D341Med (cell line): ENCODE measurements at regions not wholly inside any gene's neighbourhood (a gene's known extent, or its start where the extent isn't known, plus 50 kb on each side); places are given as distances from the start of the nearest gene placed in this dataset.

Experiments
- DNase-seq: peaks from one replicate; pipeline ENCODE4 v3.0.0; 2012; ENCODE audit warnings: low spot score

DNA sequence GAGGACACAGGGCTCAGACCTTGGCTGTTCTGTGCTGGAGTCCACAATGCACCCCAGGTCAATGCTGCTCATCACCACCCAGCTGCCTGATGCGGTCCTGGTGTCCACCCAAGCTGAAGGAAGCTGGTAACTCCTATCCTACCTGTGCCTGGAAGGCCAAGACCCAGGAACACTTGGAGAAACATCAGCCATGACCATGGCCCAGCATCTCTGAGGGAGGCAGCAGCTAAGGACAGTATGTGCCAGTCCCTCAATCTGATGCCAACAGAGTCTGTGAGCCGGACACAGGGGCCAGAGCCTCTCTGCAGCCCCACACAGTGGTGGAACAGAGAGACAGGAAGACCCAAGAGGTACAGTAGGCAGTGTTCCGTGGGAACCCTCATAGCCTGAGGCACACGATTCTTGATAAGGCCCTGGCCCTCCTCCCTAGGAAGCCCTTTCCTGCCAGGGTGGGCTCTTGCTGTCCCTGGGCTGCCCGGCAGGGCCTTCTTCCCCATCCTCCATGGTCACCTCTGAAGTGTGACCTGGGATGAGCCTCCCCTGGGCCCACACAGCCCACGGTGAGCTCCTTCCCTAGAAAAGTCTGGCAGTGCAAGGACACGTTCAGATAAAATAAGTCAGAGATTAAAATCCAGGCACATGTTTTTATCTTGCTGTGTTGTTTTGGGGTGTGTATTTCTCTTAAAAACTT, 170.7 kb downstream of the THBS2 start:
- DNase-seq, result no peak

DNA sequence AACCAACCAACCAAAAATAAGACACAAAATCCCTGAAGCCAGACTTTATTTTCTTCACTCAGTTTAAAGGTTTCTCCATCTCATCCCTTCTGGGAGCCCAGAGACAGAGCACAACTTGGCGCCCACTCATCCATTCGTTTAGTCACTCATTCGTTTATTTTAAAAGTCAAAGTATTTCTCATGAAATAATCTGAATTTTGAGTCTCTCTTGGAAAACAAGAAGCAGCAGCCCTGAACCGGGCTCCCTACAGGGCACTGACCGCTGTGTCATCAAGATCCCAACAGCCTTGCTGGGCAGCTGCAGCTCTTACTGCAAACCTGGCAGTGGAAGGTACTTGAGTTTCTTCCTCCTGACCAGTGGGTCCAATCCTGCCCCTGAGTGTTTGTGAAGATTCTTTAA, 171.6 kb downstream of the THBS2 start:
- no peak for DNase-seq

DNA sequence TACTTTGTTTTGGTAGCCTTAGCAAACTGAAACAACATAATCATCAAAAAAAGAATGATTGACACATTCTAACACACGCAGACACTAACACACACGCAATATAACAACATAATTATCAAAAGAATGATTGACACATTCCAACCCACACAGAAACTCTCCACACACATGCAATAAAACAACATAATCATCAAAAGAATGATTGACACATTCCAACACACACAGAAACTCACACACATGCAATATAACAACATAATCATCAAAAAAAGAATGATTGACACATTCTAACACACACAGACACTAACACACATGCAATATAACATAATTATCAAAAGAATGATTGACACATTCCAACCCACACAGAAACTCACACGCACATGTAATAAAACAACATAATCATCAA, 172.4 kb downstream of the THBS2 start:
- DNase-seq, result no peak

DNA sequence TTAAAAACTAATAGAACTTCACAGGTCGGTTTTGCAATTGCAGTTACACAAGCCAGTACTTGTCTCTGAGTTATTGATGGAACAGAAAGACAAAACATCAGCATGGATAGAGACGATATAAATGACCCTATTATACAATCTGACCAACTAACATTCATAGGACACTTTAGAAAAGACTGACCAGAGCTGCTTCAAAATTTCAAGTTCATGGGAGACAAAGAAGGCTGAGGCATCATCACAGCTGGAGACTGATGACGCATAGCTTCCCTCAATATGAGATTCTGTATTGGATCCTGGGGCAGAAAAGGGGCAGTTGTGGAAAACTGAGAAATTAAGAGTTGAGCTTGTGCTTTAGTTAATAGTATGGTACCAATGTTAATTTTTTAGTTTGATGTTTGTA, 174.0 kb downstream of the THBS2 start:
- no peak for DNase-seq

DNA sequence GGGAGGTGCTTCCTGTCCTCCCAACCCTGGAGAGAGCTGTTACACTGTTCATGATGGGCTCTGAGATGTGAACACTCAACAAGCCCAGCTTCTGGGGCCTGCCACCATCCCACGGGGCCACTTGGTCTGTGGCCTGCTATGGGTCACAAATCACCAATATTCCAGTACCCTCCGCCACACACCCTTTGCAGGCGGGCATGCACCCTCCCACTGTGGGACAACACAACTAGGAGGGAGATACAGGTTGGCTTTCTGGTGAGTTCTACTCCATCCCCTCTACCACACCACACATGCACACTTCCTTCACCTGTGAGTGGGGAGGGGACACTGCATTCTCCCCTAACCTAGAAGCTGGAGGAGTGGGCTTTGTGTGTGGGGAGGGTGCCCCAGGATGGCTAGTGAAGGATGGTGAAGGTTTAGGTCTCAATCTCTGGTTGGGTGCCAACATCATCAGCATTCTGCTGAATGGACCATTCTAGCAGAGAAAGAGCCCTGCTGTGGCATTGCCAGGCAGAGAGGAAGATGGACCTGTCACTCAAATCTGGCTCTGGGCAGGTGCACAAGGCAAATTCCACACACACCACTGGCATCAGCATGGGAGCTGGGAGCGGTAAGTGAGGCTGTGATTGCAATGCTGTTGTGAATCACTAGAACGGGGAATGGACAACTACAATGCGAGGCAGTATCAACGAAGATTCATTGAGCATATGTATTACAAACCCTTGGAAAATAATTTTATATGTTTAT, 175.1 kb downstream of the THBS2 start:
- DNase-seq, result no peak

DNA sequence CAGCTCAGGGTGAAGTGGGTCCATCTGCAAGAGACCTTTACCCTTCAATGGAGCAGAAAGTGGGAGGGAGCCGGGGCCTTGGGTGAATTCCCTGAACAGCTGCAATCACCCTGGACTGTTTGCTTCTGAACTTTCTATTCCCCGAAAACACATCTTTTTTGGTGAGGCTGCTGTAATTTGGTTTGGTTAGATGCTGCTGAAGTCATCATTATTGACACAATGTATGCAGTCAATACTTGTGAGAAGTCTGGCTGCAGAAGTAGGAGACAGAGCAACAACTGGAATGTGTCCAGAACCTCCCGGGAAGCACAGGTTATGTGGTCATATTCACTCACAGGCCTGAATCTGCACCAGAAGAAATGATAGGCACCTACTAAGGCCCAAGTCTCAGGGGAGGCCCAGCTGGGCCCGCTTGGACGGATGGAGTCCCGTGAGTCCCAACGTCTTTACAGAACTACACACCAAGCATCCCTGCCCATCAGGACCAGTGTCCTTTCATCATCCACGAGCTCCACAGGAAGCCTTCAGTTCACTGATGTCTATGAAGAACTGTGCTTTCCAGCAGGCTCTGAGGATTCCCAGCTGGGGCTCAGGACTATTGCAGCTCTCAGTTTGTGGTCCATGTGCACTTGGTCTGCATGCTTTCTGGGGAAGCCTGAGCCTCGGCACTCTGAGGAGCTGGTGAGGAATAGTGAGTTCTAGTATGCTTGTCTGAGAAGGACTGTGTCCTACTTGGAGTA, 177.6 kb downstream of the THBS2 start:
- DNase-seq, result no peak

DNA sequence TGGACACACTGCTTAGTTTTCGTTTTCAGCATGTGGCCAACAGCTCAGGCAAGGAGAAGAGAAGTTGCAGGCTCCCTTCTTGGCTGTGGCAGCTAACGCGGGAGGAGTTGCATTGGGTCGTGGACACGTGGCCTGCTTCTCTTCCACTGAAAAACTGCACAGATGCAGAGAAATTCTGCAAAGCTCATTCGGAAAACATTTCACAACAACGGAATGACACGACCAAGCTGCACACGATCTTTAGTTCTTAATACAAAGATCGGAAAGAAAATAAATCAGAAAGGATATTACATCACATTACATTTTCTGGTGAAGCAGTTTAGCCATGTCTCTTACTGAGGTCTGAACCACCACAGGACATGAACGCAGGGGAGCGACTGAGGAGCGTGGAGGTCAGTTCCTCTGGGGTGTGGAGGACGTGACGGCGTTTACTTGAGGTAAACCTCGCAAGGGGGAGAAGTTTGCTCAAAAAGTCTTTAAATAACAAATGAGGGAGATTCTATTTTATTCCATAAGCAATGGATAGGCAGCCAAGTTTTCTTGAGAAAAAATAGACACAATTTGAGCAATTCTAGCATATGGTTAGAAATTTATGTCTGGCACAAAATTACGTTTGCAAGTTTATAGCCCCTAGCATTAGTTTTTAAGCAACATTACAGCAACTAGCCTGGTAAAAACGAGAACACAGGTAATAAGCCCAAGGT, 178.3 kb downstream of the THBS2 start:
- no peak for DNase-seq

DNA sequence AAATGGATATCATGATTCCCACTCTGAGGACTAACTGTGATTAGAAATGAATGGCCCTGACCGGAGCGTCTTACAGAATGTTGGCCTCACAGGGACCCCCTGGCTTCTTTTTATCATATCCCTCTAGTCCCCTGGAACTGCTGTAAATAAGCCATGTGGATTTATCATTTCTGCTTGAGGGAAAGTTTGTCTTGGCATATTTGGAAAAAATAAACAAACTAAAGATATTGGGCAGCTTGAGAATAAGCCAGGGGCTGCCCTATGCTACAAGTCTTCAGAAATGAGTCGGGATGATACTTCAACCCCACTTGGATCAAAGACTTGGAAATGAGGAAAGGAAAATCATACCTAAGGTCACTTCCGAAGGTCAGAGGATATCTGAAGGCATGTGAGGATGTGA, 179.1 kb downstream of the THBS2 start:
- DNase-seq, result no peak

DNA sequence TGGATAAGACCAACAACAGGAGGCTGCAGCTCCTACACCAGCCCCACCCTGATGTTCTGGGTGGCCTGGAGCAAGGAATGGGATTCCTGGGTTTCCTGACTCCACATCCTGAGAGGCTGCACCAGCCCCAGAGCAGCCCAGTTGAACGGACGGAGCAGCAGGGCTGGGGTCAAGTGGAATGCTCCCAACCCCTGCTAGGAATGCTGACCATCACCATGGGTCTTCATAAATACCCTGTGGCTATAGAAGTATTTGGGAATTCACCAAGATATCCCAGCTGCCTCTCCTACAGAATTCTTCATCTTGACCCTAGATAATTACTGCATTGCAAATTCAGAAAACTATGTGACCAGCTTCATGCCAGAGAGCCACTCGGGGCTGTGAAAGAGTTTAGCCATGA, 180.3 kb downstream of the THBS2 start:
- no peak for DNase-seq

DNA sequence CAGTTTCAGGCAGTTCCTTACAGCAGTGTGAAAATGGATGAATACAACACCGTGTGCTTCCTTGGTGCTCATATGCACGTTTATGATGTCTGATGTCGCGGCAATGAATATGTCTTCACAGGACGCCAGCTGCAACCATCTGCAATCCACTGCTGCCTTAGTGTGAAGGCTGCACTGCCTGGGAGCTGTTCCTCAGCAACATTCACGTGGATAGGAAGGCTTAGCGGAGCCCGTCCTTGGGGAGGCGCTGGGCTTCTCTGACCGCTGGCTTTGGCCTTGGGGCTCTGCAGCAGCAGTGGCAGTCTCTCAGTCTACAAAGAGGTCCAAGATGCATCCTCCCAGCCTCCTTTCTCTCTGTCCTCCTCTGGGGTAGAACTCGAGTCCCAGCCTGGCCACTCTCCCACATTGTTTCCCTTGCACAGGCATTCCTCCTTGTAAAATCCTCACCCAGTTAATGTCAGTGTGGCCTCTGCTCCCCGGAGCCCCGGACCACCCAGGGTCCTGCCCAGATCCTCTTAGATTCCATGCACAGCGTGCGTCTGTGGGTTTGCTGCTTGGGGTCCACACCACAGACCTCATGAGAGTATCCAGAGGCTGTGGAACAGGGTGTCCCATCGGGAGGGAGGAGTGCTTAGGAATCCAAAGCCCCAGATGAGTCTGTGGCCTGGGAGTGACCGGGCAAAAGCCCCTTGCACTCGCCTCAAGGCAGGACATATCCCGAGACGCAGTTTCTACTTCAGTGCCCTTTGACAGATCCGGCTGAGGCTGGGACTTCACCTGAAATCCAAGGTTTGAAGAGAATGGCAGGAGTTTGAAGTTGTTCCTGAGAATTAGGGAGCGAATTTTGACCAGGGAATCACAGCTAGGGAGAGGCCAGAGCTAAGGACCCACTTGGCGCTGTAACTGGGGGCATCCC, 181.3 kb downstream of the THBS2 start:
- DNase-seq, result no peak

DNA sequence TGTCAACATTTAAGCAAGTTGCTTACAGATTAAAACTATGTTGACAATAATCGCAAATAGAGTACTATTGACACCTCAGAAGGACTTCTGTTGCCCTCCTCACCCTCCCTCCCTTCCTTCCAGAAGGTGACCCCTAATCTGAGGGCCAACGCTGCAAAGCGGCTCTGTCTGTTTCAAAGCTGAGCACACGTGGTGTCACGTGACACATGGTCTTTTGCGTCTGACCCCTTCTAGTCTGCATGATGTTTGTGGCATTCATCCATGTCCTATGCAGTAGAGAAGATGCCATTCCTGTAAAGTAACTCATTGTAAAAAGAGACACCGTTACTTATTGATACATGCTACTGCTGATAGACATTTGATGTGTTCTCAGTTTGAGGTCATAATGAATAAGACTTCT, 182.3 kb downstream of the THBS2 start:
- DNase-seq, result no peak

DNA sequence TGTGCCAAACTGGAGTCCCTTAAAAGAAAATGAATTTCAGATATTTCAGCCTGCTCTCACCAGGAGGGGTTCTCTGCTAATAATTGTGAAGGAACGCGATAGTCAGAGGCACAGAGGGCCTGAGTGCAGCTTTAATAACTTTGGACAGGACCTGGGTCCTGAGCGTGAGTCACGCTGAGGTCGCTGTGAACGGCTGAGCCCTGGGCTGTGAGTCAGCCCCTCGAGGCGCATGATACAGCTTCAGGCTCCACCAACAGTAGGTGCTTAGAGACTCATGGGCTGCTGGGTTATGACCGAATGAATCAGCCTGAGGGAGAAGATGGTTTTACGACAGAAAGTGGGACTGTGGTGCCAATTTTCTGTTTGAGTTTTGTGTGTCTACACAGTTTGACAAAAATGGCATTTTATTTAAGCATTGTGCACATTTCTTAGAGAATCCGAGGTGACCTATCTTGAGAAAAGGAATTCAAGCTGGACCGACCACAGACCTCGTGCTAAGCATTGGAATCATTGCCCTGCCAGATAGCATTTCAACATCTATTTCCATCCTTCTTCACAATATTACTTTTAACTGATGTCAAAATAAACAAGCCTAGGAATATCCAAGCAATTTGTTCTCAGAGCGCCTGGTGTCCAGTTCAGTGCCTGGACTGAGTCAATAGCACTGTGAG, 183.0 kb downstream of the THBS2 start:
- DNase-seq, result no peak

DNA sequence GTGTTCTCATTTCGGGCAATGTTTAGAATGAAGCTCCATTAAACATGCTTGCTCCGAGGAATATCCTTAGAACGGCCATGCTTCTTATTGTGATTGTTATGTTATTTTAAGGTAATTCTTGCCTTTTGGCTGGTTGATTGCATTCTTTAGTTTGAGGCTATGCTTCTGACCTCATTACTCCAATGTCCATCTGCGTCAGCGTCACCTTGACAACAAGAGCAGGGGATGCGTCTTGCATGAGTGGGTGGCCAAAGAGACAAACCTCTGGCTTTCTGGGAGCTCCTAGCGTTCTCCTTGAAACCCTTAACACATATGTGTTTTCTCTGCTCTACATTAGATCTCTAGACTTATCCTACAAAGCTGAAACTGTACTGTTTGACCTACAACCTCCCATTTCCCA, 184.3 kb downstream of the THBS2 start:
- no peak for DNase-seq

DNA sequence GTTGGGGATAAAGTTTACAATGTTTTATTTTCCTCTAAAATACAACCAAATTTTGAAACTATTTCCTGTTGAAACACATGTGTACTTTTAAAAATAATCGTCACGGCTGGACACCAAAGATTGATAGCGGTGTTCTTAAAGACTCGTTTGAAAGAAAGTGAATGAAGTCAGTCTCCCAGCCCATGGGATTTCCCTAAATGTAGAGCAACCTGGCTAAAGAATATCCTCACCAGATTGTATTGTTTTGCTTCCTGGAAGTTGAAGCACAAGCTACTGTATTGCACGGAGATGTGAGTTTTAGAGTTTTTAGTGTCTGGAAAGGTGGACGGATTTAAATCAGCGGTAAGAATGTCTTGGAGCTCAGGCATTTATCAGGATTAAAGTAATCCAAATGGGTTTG, 189.5 kb downstream of the THBS2 start:
- no peak for DNase-seq

DNA sequence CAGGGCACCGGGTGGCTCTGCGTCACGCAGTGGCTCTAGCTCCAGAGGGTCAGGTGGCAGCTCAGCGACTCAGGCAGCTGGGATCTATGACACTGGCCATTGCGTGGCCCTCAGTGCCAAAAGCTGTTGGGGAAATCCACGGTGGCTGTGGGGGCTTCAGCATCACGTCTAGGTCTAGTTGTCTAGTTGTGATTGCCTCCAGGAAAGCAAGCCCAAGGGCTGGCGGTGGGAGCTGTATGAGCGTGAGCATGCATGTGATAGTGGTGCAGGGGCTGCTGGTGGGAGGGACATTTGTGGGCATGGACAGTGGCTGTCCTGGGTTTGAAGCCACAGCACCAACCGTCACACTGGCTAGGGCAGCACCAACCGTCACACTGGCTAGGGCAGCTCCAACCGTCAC, 191.4 kb downstream of the THBS2 start:
- DNase-seq, result no peak

DNA sequence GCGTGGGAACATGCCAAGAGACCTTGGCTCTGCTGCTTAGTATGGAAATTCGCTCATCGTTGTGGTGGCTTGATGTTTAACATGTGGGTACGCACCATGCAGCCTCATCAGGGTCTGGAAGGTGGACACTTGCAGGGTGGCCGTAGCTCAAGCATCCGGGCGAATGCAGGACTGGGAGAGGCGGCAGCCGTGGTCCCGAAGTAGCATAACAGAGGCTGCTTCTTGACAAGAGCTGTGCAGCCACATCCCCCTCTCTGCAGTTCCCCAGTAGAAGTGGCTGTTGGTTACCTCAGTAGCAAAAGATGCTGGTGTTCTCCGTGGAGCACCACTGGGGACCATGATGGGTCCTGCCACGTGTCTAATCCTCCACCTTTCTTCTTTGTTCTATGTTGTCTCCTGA, 195.0 kb downstream of the THBS2 start:
- DNase-seq, result no peak

DNA sequence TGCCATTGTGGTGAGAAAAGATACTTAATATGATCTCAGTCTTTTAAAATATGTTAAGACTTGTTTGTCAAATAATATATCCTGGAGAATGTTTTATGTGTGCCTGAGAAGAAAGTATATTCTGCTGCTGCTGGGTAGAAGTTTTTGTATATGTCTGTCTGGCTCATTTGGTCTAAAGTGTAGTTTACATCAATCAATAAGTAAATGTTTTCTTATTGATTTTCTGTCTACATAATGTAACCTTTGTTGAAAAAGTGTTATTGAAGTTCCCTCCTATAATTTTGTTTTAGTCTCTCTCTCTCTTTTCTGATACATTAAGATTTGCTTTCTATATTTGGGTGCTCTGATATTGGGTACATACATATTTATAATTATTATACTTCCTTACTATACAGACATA, 201.2 kb downstream of the THBS2 start:
- no peak for DNase-seq

DNA sequence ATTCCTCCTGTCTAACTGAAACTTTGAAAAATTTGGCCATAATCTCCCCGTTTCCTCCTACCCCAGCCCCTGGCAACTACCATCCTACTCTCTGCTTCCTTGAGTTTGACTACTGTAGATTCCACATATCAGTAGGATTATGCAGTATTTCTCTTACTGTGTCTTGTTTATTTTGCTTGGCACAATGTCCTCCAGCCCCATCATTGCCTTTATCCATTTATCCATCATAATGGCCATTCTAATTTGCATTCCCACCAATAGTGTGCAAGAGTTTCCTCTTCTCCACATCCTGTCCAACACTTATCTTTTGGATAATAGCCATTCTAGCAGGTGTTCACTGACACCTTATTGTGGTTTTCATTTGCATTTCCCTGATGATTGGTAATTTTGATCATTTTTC, 202.3 kb downstream of the THBS2 start:
- DNase-seq, result no peak

DNA sequence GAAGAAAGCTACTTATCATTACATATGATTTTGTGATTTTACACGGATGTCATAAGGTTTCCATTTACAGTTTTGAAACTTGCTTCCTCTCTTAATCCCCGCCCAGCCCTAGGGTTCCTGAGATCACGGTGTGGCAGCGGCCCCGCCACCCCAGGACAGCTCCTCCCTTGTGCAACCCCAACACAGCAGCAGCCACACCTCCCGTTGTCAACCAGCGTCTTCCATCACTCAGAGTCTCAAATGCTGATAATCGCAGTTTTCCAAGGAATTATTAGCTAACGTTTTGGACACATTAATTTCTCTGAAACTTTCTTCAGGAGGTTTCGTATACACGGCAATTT, 204.8 kb downstream of the THBS2 start:
- DNase-seq, result no peak

DNA sequence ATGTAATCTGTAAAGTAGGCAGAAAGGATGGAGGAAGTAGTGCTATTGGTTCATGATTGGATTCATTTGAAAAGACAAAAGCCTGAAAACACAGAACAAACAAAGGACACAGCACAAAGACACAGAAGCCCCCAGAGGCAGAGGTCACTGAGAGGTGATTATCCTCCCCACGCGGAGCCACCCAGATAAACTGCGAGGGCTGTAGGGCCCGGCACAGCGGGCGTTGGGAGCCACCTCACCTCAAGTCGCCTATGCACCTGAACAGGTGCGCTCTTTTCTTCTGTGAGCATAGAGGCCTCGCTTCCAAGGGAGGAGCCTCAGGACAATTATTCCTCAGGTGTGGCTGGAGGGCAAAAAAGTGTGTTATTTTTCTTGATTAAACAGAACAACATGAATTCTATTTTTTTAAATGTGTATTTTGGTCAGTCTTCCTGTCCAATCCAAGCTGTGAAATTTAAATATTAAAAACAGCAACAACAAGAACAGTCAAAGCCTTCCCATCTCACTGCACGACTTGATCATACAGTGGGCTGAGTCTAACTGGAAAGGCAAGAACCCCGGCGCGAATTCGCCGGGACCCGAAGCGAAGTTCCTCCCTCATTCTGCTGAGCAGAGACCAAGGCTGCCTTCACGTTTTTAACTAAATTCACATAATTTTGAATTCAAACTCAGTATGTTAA, 205.3 kb downstream of the THBS2 start:
- no peak for DNase-seq

DNA sequence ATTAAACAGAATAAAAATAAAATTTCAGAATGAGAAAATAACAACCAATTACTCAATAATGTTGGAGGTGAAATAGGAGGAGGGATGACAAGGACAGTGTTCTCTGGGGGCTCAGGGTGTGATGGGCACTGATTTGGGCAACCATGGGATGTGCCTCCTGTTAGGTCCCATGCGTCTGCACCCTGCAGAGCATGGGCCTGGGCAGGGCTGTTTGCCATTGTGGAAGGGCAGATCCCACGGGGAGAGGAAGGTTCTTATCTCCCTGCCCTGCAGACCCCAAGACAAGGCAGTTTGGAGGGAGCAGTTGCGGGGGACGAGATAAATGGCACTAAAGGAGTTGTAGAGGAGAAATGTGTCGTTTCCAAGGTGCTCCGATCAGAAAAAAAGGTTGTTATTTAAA, 206.3 kb downstream of the THBS2 start:
- no peak for DNase-seq
